OCI-LY3 (cell line): ENCODE measurements at regions not wholly inside any gene's neighbourhood (a gene's known extent, or its start where the extent isn't known, plus 50 kb on each side); places are given as distances from the start of the nearest gene placed in this dataset.

ENCODE experiments used
- H2AFZ ChIP-seq: fragments of 200-600, 300-600 bp; shearing (Covaris generic); 2 replicates; pipeline ENCODE4 v1.6.0; 2014; ENCODE audit warnings: antibody characterized with exemption, low read depth, low read length
- H3K27ac ChIP-seq: fragments of 200-600, 300-600 bp; sonication (generic); 2 replicates; pipeline ENCODE4 v1.5.1; 2014; ENCODE audit warnings: mild to moderate bottlenecking, low read length, moderate library complexity, mixed read lengths
- H3K27me3 ChIP-seq: fragments of 200-600, 300-600 bp; sonication (generic); 2 replicates; pipeline ENCODE4 v1.6.1; 2014; ENCODE audit warnings: low read depth, low read length, mixed read lengths
- H3K36me3 ChIP-seq: fragments of 200-600, 300-600 bp; sonication (generic); replicated peaks from 2 replicates; pipeline ENCODE3; 2014; ENCODE audit warnings: low read depth, low read length, mixed read lengths
- H3K4me1 ChIP-seq: fragments of 300-600, 200-600 bp; sonication (generic); 2 replicates; pipeline ENCODE4 v1.6.1; 2014; ENCODE audit warnings: low read length, mixed read lengths
- H3K4me2 ChIP-seq: fragments of 200-600, 300-600 bp; sonication (generic); 2 replicates; pipeline ENCODE4 v1.6.1; 2014; ENCODE audit warnings: low read length, mixed read lengths
- H3K4me3 ChIP-seq: fragments of 300-600, 200-600 bp; sonication (generic); 2 replicates; pipeline ENCODE4 v1.5.1; 2014; ENCODE audit warnings: antibody characterized with exemption, mild to moderate bottlenecking, low read length, moderate library complexity
- H3K79me2 ChIP-seq: fragments of 300-600, 200-600 bp; shearing (Covaris generic); 2 replicates; pipeline ENCODE4 v1.6.1; 2014; ENCODE audit warnings: mild to moderate bottlenecking, low read length, mixed read lengths
- H3K9ac ChIP-seq: fragments of 300-600, 200-600 bp; shearing (Covaris generic); 2 replicates; pipeline ENCODE4 v1.6.0; 2014; ENCODE audit warnings: mild to moderate bottlenecking, low read length, moderate library complexity
- H3K9me3 ChIP-seq: fragments of 200-600, 300-600 bp; shearing (Covaris generic); 2 replicates; pipeline ENCODE4 v1.6.1; 2014; ENCODE audit warnings: low read length, mixed read lengths; ENCODE audit not compliant: insufficient read depth
- H4K20me1 ChIP-seq: fragments of 200-600, 300-600 bp; sonication (generic); 2 replicates; pipeline ENCODE4 v1.6.1; 2016; ENCODE audit warnings: low read length, mixed read lengths; ENCODE audit not compliant: insufficient read depth
- CTCF ChIP-seq: fragments of 200-600, 300-600 bp; sonication (generic); IDR thresholded peaks from 2 replicates; pipeline ENCODE4 v1.5.1; 2014; ENCODE audit warnings: antibody characterized with exemption, low read length, low read depth
- EZH2phosphoT487 ChIP-seq: fragments of 200-600 bp; shearing (Covaris generic); IDR thresholded peaks from 2 replicates; pipeline ENCODE4 v1.6.1; 2018; ENCODE audit warnings: antibody characterized with exemption, mixed run types, low read depth

DNA sequence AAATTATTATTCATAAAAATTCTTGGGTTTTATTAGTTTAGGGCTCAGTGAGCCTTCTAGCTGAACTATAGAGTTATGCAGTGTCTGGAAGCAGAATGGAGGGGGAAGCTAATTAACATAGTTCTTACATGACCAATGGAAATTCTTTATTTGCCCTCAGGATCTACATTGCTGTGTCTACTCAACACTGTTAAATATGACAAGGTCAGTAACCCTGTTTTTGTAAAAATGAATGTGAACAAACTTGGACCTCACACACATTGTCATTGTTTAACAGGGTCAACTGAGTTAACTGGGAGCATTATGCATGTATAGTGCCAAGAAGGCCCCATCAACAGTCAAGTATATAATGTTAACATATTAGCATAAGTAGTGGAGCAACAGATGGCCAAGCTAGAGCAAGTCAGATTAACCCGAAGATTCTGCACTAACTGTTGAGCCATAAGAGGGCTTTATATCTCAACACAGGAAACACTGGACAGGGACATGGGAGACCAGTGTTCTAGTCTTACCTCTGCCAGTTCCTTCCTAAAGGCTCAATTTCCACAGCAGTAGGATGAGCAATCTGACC is 122.5 kb upstream of the SEM1 start:
- Histone ChIP-seq H3K79me2 (no peaks in the 10 kb centered on the region), H3K27ac (no peak overlapping the region), H3K4me1 (peaks cover 11% of the 10 kb centered on the region), H3K36me3 (no peaks in the 10 kb centered on the region), H2AFZ (no peak overlapping the region), H3K9ac (no peak overlapping the region), H3K4me3 (no peak overlapping the region), H3K27me3 (no peaks in the 10 kb centered on the region), H3K4me2 (no peak overlapping the region), H4K20me1 (no peaks in the 10 kb centered on the region), H3K9me3 (no peaks in the 10 kb centered on the region)
- TF ChIP-seq EZH2phosphoT487 (no peak), CTCF (no peak)

DNA sequence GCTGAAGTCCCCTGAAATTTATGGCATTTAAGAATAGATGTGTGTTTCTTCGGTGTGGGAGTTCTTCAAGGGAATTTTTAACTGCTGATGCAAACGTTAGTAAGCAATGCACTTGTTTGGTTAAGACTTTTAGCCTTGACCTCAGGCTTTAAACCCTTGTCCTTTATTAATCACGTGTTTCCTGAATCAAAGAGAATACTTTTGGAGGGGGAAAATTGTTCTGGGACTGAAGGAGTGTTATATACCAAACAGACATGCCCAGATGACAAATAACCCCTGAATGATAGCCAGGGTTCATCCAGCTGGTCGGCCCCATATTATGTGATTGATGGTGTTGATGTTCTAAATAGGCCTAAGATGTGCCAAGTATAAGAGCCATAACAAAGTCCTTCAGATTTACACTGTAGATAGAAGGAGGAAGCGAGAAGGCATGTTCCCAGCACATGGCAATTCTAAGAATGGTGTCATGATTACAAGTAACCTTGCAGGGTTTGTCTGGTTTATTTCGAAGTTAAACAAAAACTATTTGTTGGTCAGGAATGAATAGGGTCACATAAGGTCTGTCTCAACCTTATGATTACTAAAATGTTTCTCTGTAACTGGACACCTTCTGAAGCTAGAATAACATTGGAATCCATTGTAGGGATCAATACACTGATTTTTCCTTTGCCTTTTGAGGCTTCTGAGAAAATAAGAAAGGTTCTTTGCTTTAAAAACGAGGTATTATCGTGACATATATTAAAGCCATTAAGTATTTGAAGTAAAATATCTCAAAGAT is 124.2 kb upstream of the SEM1 start:
- Histone ChIP-seq H3K27me3 (no peaks in the 10 kb centered on the region), H3K27ac (no peak overlapping the region), H3K36me3 (no peaks in the 10 kb centered on the region), H2AFZ (no peak overlapping the region), H3K4me3 (no peak overlapping the region), H3K9ac (no peak overlapping the region), H3K9me3 (no peaks in the 10 kb centered on the region), H4K20me1 (no peaks in the 10 kb centered on the region), H3K4me2 (no peak overlapping the region), H3K79me2 (no peaks in the 10 kb centered on the region), H3K4me1 (peaks cover 23% of the 10 kb centered on the region)
- TF ChIP-seq EZH2phosphoT487, result no peak

DNA sequence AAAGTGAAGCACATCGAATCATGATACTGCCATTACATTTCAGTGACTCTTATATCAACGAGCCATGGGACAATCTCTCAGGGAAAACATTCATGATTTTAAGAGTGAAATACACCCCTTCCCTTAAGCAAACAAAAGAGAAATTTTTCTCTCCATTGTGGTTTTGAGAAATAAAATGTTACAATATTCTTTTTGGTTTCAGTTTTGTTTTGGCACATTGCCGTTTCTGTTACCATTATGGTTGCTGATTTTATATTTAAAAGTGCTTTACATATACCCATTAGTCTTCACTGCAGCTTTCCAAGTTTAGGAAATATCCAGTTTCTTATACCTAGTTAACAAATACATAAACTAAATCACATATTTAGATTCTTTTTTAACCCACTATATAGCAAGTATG is 126.8 kb upstream of the SEM1 start:
- Histone ChIP-seq H3K36me3 (no peaks in the 10 kb centered on the region), H3K9ac (peak overlapping the region; percentile 12; the same call in 1 of the 2 replicates), H4K20me1 (no peaks in the 10 kb centered on the region), H3K79me2 (no peaks in the 10 kb centered on the region), H3K9me3 (no peaks in the 10 kb centered on the region), H2AFZ (peak overlapping the region; percentile 56), H3K4me1 (peaks cover 23% of the 10 kb centered on the region), H3K4me2 (peak overlapping the region; percentile 47), H3K4me3 (peak overlapping the region; percentile 64), H3K27me3 (no peaks in the 10 kb centered on the region), H3K27ac (no peak overlapping the region)
- TF ChIP-seq CTCF (no peak), EZH2phosphoT487 (no peak)

- Histone ChIP-seq H3K4me2 (peak overlapping the region; percentile 47), H3K9ac (no peak overlapping the region)
These were observed 127.9 kb upstream of the SEM1 start for GRCh38 chr7:96837593-96837992.

More at GRCh38 chr7:96837593-96837992, 127.9 kb upstream of the SEM1 start:
- no peaks in the 10 kb centered on the region for H3K36me3 ChIP-seq
- TF ChIP-seq EZH2phosphoT487 (no peak), CTCF (no peak)
- peak overlapping the region; percentile 38 for H3K27ac ChIP-seq
- H3K27me3 ChIP-seq, result no peaks in the 10 kb centered on the region
- H3K4me3 ChIP-seq, result peak overlapping the region; percentile 30
- H4K20me1 ChIP-seq, result no peaks in the 10 kb centered on the region
- H3K79me2 ChIP-seq, result no peaks in the 10 kb centered on the region
- H2AFZ ChIP-seq, result no peak overlapping the region
- peaks cover 23% of the 10 kb centered on the region for H3K4me1 ChIP-seq
- no peaks in the 10 kb centered on the region for H3K9me3 ChIP-seq
